Fibroblast of the conjunctiva (primary cell): ENCODE measurements at regions not wholly inside any gene's neighbourhood (a gene's known extent, or its start where the extent isn't known, plus 50 kb on each side); places are given as distances from the start of the nearest gene placed in this dataset.

Source experiments
- DNase-seq: peaks from one replicate; pipeline ENCODE4 v3.0.0-alpha.2; 2010; ENCODE audit warnings: low read depth

DNA sequence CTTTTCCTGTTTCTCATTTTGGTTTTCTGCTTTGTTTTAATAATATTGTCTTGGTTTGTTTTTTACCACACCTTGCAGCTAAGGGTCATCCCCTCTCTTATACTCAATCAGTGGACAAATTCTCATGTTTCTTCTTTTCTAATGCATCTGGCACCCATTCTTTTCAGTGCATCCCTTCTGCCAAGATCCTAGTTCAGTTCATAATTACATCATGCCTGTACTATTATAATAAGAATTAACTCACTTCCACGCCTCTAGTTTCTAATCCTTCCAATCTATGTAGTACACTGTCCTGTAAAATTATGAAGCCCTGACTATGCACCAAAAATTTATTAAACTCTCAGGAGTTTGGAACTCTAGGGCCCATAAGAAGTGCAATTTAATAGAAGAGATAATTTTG is 126.1 kb downstream of the FAT4 start:
- no peak for DNase-seq

GRCh38 chr4:125444166-125444565 is 129.4 kb downstream of the FAT4 start:
- DNase-seq = no peak

- DNase-seq = no peak
Measured at GRCh38 chr4:125445525-125445924, 130.8 kb downstream of the FAT4 start.

GRCh38 chr4:125447551-125448290 is 133.0 kb downstream of the FAT4 start:
- DNase-seq = no peak

- no peak for DNase-seq
Measured at GRCh38 chr4:125456075-125456474, 141.3 kb downstream of the FAT4 start.

DNA sequence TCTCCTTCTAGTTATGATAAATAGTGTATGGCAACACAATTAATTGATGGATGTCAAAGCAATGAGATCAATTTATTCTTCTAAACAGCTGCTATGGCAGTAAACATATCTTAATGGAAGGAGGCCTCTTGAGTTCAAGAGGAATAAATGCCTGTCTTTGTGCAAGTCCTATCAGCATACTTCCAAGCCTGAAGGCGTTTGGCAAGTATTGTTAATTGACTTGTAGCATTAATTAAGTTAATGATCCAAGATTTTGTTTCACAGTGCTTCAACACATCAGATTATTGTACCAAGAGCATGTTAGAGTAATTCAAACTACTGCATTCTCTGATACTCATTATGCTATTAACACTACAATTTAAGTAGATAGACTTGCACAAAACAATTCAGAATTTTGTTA is 144.8 kb downstream of the FAT4 start:
- no peak for DNase-seq

DNA sequence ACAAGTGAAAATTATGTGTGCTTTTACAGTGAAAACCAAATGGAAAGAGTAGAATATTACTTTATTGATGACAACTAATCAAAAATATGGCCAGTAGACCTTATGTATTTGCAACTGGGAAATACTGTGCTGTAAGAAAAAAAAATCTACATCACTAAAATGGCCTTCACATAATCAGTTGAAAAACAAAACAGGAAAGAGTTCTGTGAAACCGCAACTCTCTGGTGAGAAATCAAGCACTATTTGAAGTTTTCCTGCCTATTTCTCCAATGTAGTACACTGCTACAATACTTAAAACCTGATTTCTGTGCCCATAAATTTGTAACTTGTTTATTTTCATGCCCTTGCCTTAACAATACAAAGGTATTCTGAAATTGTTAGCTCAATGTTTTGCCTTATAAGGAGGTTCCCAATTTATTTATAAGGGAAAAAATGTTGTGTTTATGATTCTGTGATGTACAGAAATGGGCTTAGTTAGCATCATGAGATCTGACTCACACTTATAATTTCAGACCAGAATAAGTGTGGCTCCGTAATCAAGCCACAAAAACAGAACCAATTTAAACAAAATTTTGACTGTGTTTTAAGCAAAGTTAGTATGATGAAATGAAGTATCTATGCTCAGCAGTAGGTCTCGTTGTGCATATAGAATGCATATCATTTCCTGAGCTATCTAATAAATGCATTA is 147.1 kb downstream of the FAT4 start:
- DNase-seq = no peak

DNA sequence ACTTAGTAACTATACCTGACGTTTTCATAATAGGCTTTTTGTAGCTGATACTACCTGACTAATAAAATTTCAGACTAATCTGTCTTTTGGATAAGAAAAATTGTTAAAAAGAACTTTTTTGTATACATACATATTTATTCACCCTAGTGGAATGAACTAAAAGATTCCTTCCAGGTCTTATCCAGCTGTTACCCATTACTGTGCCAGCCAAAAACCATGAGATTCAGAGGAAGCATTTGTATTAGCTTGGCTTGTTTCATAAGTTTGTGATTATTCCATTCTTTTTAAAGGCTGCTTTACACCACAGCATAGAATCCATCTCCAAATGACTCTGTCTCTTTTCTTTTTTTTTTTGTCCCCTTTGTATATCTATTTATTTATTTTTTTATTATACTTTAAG is 149.4 kb downstream of the FAT4 start:
- DNase-seq = peak; percentile 10

GRCh38 chr4:125481334-125482045 is 166.7 kb downstream of the FAT4 start:
- no peak for DNase-seq

GRCh38 chr4:125482822-125483221 is 168.1 kb downstream of the FAT4 start:
- DNase-seq = no peak

DNA sequence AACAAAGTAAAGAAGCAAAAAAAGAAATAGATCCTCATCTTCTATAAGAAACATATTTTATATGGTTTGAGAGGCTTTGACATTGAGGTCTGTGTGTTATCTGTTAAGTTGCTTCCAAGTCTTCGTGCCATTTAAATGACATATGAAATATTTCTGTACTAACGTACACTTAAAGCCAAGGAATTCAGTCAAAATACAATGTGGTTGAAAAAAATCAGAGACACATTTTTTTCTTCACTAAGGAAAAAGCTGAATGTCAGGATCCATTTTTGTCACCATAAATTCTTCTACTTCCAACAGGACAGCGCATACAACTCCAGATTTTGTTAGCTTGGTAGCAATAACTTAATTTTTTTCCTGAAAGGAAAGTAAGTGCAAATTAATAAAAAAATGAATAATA is 168.5 kb downstream of the FAT4 start:
- no peak for DNase-seq

DNA sequence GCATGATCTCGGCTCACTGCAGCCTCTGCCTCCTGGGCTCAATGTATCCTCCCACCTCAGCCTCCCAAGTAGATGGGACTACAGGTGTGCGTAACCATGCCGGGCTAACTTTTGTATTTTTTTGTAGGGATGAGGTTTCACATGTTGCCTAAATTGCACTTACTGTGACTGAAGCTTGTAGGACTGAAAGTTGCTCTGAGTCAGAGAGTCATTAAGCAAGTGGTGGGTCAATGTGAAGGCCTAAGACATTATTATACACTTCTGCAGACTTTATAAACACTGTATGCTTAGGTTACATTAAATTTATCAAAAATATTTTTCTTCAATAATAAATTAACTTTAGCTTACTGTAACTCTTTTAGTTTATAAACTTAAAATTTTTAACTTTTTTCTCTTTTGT is 170.2 kb downstream of the FAT4 start:
- no peak for DNase-seq

DNA sequence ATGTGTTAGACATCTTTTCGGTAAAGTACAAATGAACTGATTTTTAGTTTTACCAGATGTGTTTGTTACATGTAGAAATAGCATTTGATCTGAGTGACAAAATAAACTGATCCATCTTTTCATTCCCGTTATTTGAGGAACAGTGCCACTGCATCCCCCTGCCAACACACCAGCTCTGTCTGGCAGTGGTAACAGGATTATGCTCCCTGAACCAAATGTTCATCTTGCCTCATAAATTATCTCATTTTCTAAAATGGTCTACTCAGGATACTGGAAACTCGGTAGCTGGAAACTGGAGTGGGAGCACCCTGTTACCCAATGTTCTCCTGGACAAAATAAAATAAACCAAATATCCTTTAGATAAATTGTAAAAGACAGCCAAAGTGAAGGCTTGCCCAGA is 171.6 kb downstream of the FAT4 start:
- DNase-seq = no peak

GRCh38 chr4:125489952-125490690 is 175.4 kb downstream of the FAT4 start:
- no peak for DNase-seq

GRCh38 chr4:125492957-125493356 is 178.2 kb downstream of the FAT4 start:
- DNase-seq = no peak

DNA sequence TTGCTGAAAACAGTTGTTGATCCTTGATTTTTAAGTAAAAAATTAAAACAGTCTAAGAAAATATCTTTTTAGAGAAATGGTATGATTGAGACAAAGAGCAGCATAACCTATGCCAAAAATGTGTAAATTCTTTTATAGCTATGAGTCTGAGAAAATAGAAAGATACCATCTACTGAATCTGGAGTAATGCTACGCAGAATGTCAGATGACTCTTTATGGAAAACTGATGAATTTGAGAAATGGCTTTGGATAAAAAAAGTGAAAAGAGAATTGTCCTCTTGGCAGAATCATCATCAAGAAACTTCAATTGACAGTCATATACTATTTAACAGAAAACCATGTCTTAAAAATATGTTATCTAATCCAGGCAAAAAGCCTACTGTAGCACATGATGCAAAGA is 183.1 kb downstream of the FAT4 start:
- no peak for DNase-seq

GRCh38 chr4:125498981-125499380 is 184.2 kb downstream of the FAT4 start:
- DNase-seq = no peak

GRCh38 chr4:125501090-125501489 is 186.3 kb downstream of the FAT4 start:
- DNase-seq = no peak

DNA sequence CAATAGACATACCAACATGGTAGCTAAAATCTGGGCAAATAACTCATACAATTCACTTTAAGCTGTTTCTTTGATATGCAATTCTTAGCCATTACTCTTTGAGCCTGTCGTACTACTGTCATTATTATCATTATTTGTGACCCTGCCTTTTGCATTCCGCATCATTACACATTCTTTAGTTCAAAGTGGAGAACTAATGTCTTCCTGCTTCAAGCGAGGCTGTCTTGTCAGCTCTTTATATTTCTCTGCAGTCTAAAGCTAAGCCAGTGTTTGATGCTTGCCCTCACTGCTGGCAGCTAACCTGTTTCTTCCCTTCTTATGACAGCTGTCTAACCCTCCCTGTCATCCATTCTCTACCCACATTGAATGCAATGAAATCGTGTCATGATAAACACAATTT is 186.8 kb downstream of the FAT4 start:
- no peak for DNase-seq

- no peak for DNase-seq
Measured at GRCh38 chr4:125505621-125506020, 190.9 kb downstream of the FAT4 start.

GRCh38 chr4:125507141-125507540 is 192.4 kb downstream of the FAT4 start:
- no peak for DNase-seq

- no peak for DNase-seq
Measured at GRCh38 chr4:125511715-125512114, 197.0 kb downstream of the FAT4 start.

DNA sequence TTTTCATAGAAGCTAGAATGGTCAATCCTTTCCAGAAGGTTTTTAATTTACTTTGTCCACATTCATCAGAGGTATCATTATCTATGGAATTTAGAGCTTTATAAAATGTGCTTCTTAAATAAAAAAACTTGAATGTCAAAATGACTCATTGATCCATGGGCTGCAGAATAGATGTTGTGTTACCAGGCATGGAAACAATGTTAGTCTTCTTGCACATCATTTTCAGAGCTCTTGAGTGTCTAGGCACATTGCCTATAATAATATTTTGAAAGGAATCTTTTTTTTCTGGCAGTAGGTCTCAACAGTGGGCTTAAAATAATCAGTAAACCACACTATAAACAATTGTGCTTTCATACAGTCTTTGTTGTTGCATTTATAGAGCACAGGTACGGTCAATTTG is 200.3 kb downstream of the FAT4 start:
- DNase-seq = no peak
